Myocyte (in vitro differentiated cells): ENCODE measurements at regions not wholly inside any gene's neighbourhood (a gene's known extent, or its start where the extent isn't known, plus 50 kb on each side); places are given as distances from the start of the nearest gene placed in this dataset.

ENCODE experiments used
- DNase-seq: peaks from one replicate; pipeline ENCODE4 v3.0.0-alpha.2; 2012; ENCODE audit warnings: low read depth

- DNase-seq = peak; percentile 30
Observed at GRCh38 chr6:80769106-80769505, 662.6 kb downstream of the BCKDHB start.

GRCh38 chr6:80767808-80768207 is 661.3 kb downstream of the BCKDHB start:
- peak; percentile 77 for DNase-seq

GRCh38 chr6:80744213-80744612 is 637.7 kb downstream of the BCKDHB start:
- no peak for DNase-seq

GRCh38 chr6:80742481-80742880 is 636.0 kb downstream of the BCKDHB start:
- DNase-seq = peak; percentile 60

- DNase-seq = no peak
Observed at GRCh38 chr6:80733641-80734040, 627.2 kb downstream of the BCKDHB start.

- DNase-seq = no peak
Observed at GRCh38 chr6:80728830-80729229, 622.4 kb downstream of the BCKDHB start.

GRCh38 chr6:80728101-80728750 is 621.8 kb downstream of the BCKDHB start:
- peak; percentile 24 for DNase-seq

- DNase-seq = peak; percentile 69
Observed at GRCh38 chr6:80725156-80725930, 618.9 kb downstream of the BCKDHB start.

GRCh38 chr6:80720824-80721223 is 614.4 kb downstream of the BCKDHB start:
- no peak for DNase-seq

- DNase-seq = no peak
Observed at GRCh38 chr6:80714513-80714912, 608.0 kb downstream of the BCKDHB start.

- DNase-seq = no peak
Observed at GRCh38 chr6:80698459-80698858, 592.0 kb downstream of the BCKDHB start.

GRCh38 chr6:80696268-80696667 is 589.8 kb downstream of the BCKDHB start:
- DNase-seq = no peak

GRCh38 chr6:80690551-80691131 is 584.2 kb downstream of the BCKDHB start:
- peak; percentile 71 for DNase-seq

- DNase-seq = no peak
Observed at GRCh38 chr6:80689716-80690395, 583.4 kb downstream of the BCKDHB start.

- no peak for DNase-seq
Observed at GRCh38 chr6:80679992-80680391, 573.5 kb downstream of the BCKDHB start.

- DNase-seq = no peak
Observed at GRCh38 chr6:80676386-80676785, 569.9 kb downstream of the BCKDHB start.

- DNase-seq = no peak
Observed at GRCh38 chr6:80674669-80675068, 568.2 kb downstream of the BCKDHB start.

- no peak for DNase-seq
Observed at GRCh38 chr6:80673367-80673766, 566.9 kb downstream of the BCKDHB start.

- DNase-seq = no peak
Observed at GRCh38 chr6:80667006-80667405, 560.5 kb downstream of the BCKDHB start.

- DNase-seq = no peak
Observed at GRCh38 chr6:80658926-80659325, 552.5 kb downstream of the BCKDHB start.

- DNase-seq = no peak
Observed at GRCh38 chr6:80647156-80647555, 540.7 kb downstream of the BCKDHB start.

GRCh38 chr6:80643881-80644280 is 537.4 kb downstream of the BCKDHB start:
- no peak for DNase-seq
